ENCODE measurements at regions not wholly inside any gene's neighbourhood (a gene's known extent, or its start where the extent isn't known, plus 50 kb on each side); places are given as distances from the start of the nearest gene placed in this dataset.
A peak's percentile ranks its signal among the peaks of the same experiment; 100 is the strongest.

GRCh38 chr15:91692596-91692995, 160.9 kb upstream of the SLCO3A1 start:
- DNase-seq, result no peak
- H3K36me3 Mint-ChIP-seq (ENCODE audit: low read depth), result no peaks in the 10 kb centered on the region
- H3K27me3 ChIP-seq (ENCODE audit: control insufficient read depth, insufficient read depth, low read length, poor library complexity, severe bottlenecking), result no peaks in the 10 kb centered on the region
- H3K27ac ChIP-seq (ENCODE audit: low read depth, low read length), result no peak overlapping the region
- H3K36me3 ChIP-seq (ENCODE audit: control insufficient read depth, insufficient read depth, low read length), result no peaks in the 10 kb centered on the region
- H3K27ac Mint-ChIP-seq, result no peak overlapping the region
- no peaks in the 10 kb centered on the region for H3K4me1 ChIP-seq (ENCODE audit: control insufficient read depth, insufficient read depth, low read length)
- no peaks in the 10 kb centered on the region for H3K9me3 Mint-ChIP-seq
- no peaks in the 10 kb centered on the region for H3K9me3 ChIP-seq (ENCODE audit: control insufficient read depth, low read length)
- no peak overlapping the region for H3K4me3 ChIP-seq (ENCODE audit: low read length)
- TF ChIP-seq CTCF (conservative IDR thresholded peaks at IDR 0.05), result no peak
- no peaks in the 10 kb centered on the region for H3K4me1 Mint-ChIP-seq
- no peak overlapping the region for H3K9ac ChIP-seq (ENCODE audit: extremely low read depth, low read length, poor library complexity, severe bottlenecking)
- H3K4me3 Mint-ChIP-seq, result no peak overlapping the region
- H3K27me3 Mint-ChIP-seq (ENCODE audit: insufficient read depth), result no peaks in the 10 kb centered on the region
- 94 to 97% methylated on average over 5 of the region's 5 CpGs for WGBS, 2 experiments (ENCODE audit: insufficient coverage in 1 of 2, insufficient read length in 1 of 2)

GRCh38 chr15:91694131-91694830, 159.2 kb upstream of the SLCO3A1 start:
- peaks cover 1% of the 10 kb centered on the region for H3K27me3 Mint-ChIP-seq (ENCODE audit: insufficient read depth)
- H3K27ac ChIP-seq (ENCODE audit: low read depth, low read length), result peak overlapping the region; percentile 51
- WGBS, 2 experiments (ENCODE audit: insufficient coverage in 1 of 2, insufficient read length in 1 of 2), result 91 to 100% methylated on average over 3 to 11 of the region's 11 CpGs
- no peak overlapping the region for H3K4me3 Mint-ChIP-seq
- H3K4me1 Mint-ChIP-seq, result no peaks in the 10 kb centered on the region
- no peaks in the 10 kb centered on the region for H3K4me1 ChIP-seq (ENCODE audit: control insufficient read depth, insufficient read depth, low read length)
- H3K4me3 ChIP-seq (ENCODE audit: low read length), result no peak overlapping the region
- no peaks in the 10 kb centered on the region for H3K36me3 ChIP-seq (ENCODE audit: control insufficient read depth, insufficient read depth, low read length)
- no peaks in the 10 kb centered on the region for H3K9me3 ChIP-seq (ENCODE audit: control insufficient read depth, low read length)
- H3K27ac Mint-ChIP-seq, result no peak overlapping the region
- TF ChIP-seq CTCF (conservative IDR thresholded peaks at IDR 0.05), result no peak
- H3K9ac ChIP-seq (ENCODE audit: extremely low read depth, low read length, poor library complexity, severe bottlenecking), result no peak overlapping the region
- no peaks in the 10 kb centered on the region for H3K36me3 Mint-ChIP-seq (ENCODE audit: low read depth)
- H3K27me3 ChIP-seq (ENCODE audit: control insufficient read depth, insufficient read depth, low read length, poor library complexity, severe bottlenecking), result no peaks in the 10 kb centered on the region
- no peaks in the 10 kb centered on the region for H3K9me3 Mint-ChIP-seq
- DNase-seq, result no peak

- no peak overlapping the region for H3K9ac ChIP-seq (ENCODE audit: extremely low read depth, low read length, poor library complexity, severe bottlenecking)
- H3K36me3 ChIP-seq (ENCODE audit: control insufficient read depth, insufficient read depth, low read length), result no peaks in the 10 kb centered on the region
- Mint-ChIP-seq H3K4me3 (no peak overlapping the region), H3K27ac (no peak overlapping the region), H3K27me3 (ENCODE audit: insufficient read depth) (peaks cover 5% of the 10 kb centered on the region), H3K36me3 (ENCODE audit: low read depth) (no peaks in the 10 kb centered on the region), H3K4me1 (no peaks in the 10 kb centered on the region), H3K9me3 (no peaks in the 10 kb centered on the region)
- H3K4me3 ChIP-seq (ENCODE audit: low read length), result no peak overlapping the region
- H3K9me3 ChIP-seq (ENCODE audit: control insufficient read depth, low read length), result no peaks in the 10 kb centered on the region
- no peaks in the 10 kb centered on the region for H3K4me1 ChIP-seq (ENCODE audit: control insufficient read depth, insufficient read depth, low read length)
- peak overlapping the region; percentile 51 for H3K27ac ChIP-seq (ENCODE audit: low read depth, low read length)
- no peak for DNase-seq
- 91 to 100% methylated on average over 2 to 4 of the region's 4 CpGs for WGBS, 2 experiments (ENCODE audit: insufficient coverage in 1 of 2, insufficient read length in 1 of 2)
- peaks cover 2% of the 10 kb centered on the region for H3K27me3 ChIP-seq (ENCODE audit: control insufficient read depth, insufficient read depth, low read length, poor library complexity, severe bottlenecking)
- no peak for TF ChIP-seq CTCF (conservative IDR thresholded peaks at IDR 0.05)
Measured at GRCh38 chr15:91694831-91695210, 158.7 kb upstream of the SLCO3A1 start.
